GM23338 (cell line): ENCODE measurements at regions not wholly inside any gene's neighbourhood (a gene's known extent, or its start where the extent isn't known, plus 50 kb on each side); places are given as distances from the start of the nearest gene placed in this dataset.

Experiments used
- ATAC-seq: fragments of 200-7000 bp; cut with Tn5 transposase; 3 replicates; pipeline ENCODE4 v1.9.1; 2020
- DNase-seq: peaks from one replicate; pipeline ENCODE4 v3.0.0-alpha.2; 2015; ENCODE audit warnings: low spot score
- H2AFZ ChIP-seq: fragments of 200-600 bp; sonication (generic); 2 replicates; pipeline ENCODE4 v1.8.0; 2016; ENCODE audit warnings: antibody characterized with exemption, mild to moderate bottlenecking, moderate library complexity
- H3F3A ChIP-seq: fragments of 200-600 bp; sonication (generic); replicated peaks from 2 replicates; pipeline ENCODE4 v1.8.0; 2017; ENCODE audit warnings: antibody characterized with exemption, mixed run types, low read depth
- H3K27ac ChIP-seq: fragments of 200-600 bp; sonication (generic); 2 replicates; pipeline ENCODE4 v1.6.1; 2016; ENCODE audit warnings: low read depth
- H3K27me3 ChIP-seq: fragments of 200-600 bp; sonication (generic); 2 replicates; pipeline ENCODE4 v1.8.0; 2016; ENCODE audit warnings: mild to moderate bottlenecking, mixed run types, moderate library complexity; ENCODE audit not compliant: insufficient read depth
- H3K36me3 ChIP-seq: fragments of 200-600 bp; sonication (generic); 2 replicates; pipeline ENCODE4 v1.8.0; 2016; ENCODE audit warnings: mild to moderate bottlenecking; ENCODE audit not compliant: insufficient read depth
- H3K4me1 ChIP-seq: fragments of 200-600 bp; sonication (generic); 2 replicates; pipeline ENCODE4 v1.8.0; 2016; ENCODE audit warnings: mild to moderate bottlenecking, moderate library complexity; ENCODE audit not compliant: insufficient read depth
- H3K4me2 ChIP-seq: fragments of 200-600 bp; sonication (generic); 2 replicates; pipeline ENCODE4 v1.7.1; 2017; ENCODE audit warnings: mixed run types
- H3K4me3 ChIP-seq: fragments of 200-600 bp; sonication (generic); 2 replicates; pipeline ENCODE4 v1.6.1; 2016; ENCODE audit warnings: mixed run types
- H3K79me2 ChIP-seq: fragments of 200-600 bp; sonication (generic); replicated peaks from 2 replicates; pipeline ENCODE4 v1.8.0; 2017; ENCODE audit warnings: mild to moderate bottlenecking; ENCODE audit not compliant: insufficient read depth
- H3K9me2 ChIP-seq: fragments of 200-600 bp; sonication (generic); 2 replicates; pipeline ENCODE4 v1.8.0; 2017; ENCODE audit not compliant: insufficient read depth
- H4K20me1 ChIP-seq: fragments of 200-600 bp; sonication (generic); replicated peaks from 2 replicates; pipeline ENCODE4 v1.8.0; 2017; ENCODE audit warnings: mild to moderate bottlenecking; ENCODE audit not compliant: insufficient read depth
- H3K27ac Mint-ChIP-seq: 2 replicates; pipeline ENCODE4 v1.8.0; 2020; ENCODE audit warnings: inconsistent platforms, mild to moderate bottlenecking, moderate library complexity, mixed read lengths
- H3K27me3 Mint-ChIP-seq: 3 replicates; pipeline ENCODE4 v1.8.0; 2022; ENCODE audit warnings: low read depth, mild to moderate bottlenecking, moderate library complexity, mixed read lengths, inconsistent platforms; ENCODE audit not compliant: insufficient read depth, poor library complexity
- H3K36me3 Mint-ChIP-seq: 3 replicates; pipeline ENCODE4 v1.8.0; 2021; ENCODE audit warnings: low read depth, mild to moderate bottlenecking, inconsistent platforms, moderate library complexity, mixed read lengths
- H3K4me1 Mint-ChIP-seq: 3 replicates; pipeline ENCODE4 v1.8.0; 2020; ENCODE audit warnings: mild to moderate bottlenecking, inconsistent platforms, mixed read lengths
- H3K4me3 Mint-ChIP-seq: 3 replicates; pipeline ENCODE4 v1.8.0; 2021; ENCODE audit warnings: moderate library complexity, mild to moderate bottlenecking, inconsistent platforms, mixed read lengths
- H3K9me3 Mint-ChIP-seq: 3 replicates; pipeline ENCODE4 v1.8.0; 2020; ENCODE audit warnings: moderate library complexity, mild to moderate bottlenecking, inconsistent platforms, mixed read lengths
- CREB1 ChIP-seq: fragments of 250-450 bp; sonication (Bioruptor Pico); IDR thresholded peaks from 2 replicates; pipeline ENCODE4 v1.5.0; 2020; ENCODE audit warnings: low read depth, mild to moderate bottlenecking, moderate library complexity
- EZH2 ChIP-seq: fragments of 200-600 bp; sonication (generic); IDR thresholded peaks from one replicate; pipeline ENCODE4 v1.8.0; 2017; ENCODE audit warnings: antibody characterized with exemption, mild to moderate bottlenecking, low read depth; ENCODE audit not compliant: unreplicated experiment
- EZH2phosphoT487 ChIP-seq: fragments of 200-600 bp; sonication (generic); IDR thresholded peaks from one replicate; pipeline ENCODE4 v1.8.1; 2018; ENCODE audit warnings: antibody characterized with exemption; ENCODE audit not compliant: unreplicated experiment
- JUNB ChIP-seq: IDR thresholded peaks from one replicate; pipeline ENCODE4 v1.6.1; 2016; ENCODE audit warnings: antibody characterized with exemption; ENCODE audit not compliant: unreplicated experiment
- POLR2AphosphoS5 ChIP-seq: IDR thresholded peaks from 2 replicates; pipeline ENCODE4 v1.6.1; 2016; ENCODE audit warnings: antibody characterized with exemption, low read depth
- ZNF114 ChIP-seq: fragments of 250-450 bp; sonication (Bioruptor Pico); IDR thresholded peaks from 2 replicates; pipeline ENCODE4 v1.5.0; 2020; ENCODE audit warnings: mild to moderate bottlenecking, moderate library complexity
- ZNF331 ChIP-seq: fragments of 250-450 bp; sonication (Bioruptor Pico); IDR thresholded peaks from 2 replicates; pipeline ENCODE4 v1.5.0; 2020; ENCODE audit warnings: low read depth, mild to moderate bottlenecking, moderate library complexity
- TF ChIP-seq, protein P1 (sequence below): IDR thresholded peaks from one replicate; pipeline ENCODE4 v1.6.1; 2018; ENCODE audit warnings: antibody characterized with exemption; ENCODE audit not compliant: unreplicated experiment
- TF ChIP-seq, protein P2 (sequence below): IDR thresholded peaks from 2 replicates; pipeline ENCODE4 v1.6.1; 2016; ENCODE audit warnings: antibody characterized with exemption
- TF ChIP-seq, protein P3 (sequence below), 2 experiments: fragments of 200-600 bp in 1 of 2; sonication (generic) in 1 of 2; conservative IDR thresholded peaks; 2 replicates each; pipeline versions ENCODE4 v1.5.1 to v1.6.1; 2016 to 2017; ENCODE audit warnings: antibody characterized with exemption in 2 of 2, low read depth in 2 of 2, mild to moderate bottlenecking in 2 of 2, moderate library complexity in 1 of 2

DNA sequence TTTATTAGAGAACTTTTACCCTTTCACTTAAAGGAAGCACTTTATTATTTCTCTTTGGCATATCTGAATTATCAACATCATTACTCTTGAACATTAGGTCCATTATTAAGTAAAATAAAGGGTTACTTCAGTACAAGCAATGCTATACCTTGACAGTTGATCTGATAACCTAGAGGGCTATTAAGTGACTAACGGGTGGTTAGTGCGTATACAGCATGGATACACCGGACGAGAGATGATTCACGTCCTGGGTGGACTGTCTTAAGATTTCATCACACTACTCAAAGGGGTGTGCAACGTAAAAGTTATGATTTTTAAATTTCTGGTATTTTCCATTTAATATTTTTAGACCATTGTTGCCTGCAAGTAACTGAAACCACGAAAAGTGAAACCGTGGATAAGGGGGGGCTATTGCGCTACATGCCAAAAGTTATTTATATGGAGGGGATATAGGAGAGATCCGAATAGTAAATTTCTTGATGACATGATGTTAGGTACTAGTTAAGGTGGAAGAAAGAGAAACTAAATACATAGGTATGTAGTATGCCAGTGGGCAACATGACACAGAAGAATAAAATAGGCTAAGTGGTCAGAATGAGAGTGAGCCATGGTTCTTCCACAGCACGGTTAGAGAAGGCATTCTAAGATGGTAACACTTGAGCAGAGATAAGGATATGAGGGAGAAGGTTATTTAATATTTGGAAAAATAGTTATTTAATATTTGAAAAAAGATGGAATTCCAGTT is 230.8 kb upstream of the ANKRD50 start:
- no peaks in the 10 kb centered on the region for H3K79me2 ChIP-seq
- H3K9me3 Mint-ChIP-seq, result no peaks in the 10 kb centered on the region
- no peak overlapping the region for H3K27ac Mint-ChIP-seq
- H3K4me3 Mint-ChIP-seq, result no peak overlapping the region
- H3K27me3 Mint-ChIP-seq, result no peaks in the 10 kb centered on the region
- no peak for DNase-seq
- no peak for ATAC-seq
- no peak for TF ChIP-seq ZNF331 (CRISPR knock-in tag)
- TF ChIP-seq, protein P1, sequence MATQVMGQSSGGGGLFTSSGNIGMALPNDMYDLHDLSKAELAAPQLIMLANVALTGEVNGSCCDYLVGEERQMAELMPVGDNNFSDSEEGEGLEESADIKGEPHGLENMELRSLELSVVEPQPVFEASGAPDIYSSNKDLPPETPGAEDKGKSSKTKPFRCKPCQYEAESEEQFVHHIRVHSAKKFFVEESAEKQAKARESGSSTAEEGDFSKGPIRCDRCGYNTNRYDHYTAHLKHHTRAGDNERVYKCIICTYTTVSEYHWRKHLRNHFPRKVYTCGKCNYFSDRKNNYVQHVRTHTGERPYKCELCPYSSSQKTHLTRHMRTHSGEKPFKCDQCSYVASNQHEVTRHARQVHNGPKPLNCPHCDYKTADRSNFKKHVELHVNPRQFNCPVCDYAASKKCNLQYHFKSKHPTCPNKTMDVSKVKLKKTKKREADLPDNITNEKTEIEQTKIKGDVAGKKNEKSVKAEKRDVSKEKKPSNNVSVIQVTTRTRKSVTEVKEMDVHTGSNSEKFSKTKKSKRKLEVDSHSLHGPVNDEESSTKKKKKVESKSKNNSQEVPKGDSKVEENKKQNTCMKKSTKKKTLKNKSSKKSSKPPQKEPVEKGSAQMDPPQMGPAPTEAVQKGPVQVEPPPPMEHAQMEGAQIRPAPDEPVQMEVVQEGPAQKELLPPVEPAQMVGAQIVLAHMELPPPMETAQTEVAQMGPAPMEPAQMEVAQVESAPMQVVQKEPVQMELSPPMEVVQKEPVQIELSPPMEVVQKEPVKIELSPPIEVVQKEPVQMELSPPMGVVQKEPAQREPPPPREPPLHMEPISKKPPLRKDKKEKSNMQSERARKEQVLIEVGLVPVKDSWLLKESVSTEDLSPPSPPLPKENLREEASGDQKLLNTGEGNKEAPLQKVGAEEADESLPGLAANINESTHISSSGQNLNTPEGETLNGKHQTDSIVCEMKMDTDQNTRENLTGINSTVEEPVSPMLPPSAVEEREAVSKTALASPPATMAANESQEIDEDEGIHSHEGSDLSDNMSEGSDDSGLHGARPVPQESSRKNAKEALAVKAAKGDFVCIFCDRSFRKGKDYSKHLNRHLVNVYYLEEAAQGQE, result no peak
- TF ChIP-seq, protein P2, sequence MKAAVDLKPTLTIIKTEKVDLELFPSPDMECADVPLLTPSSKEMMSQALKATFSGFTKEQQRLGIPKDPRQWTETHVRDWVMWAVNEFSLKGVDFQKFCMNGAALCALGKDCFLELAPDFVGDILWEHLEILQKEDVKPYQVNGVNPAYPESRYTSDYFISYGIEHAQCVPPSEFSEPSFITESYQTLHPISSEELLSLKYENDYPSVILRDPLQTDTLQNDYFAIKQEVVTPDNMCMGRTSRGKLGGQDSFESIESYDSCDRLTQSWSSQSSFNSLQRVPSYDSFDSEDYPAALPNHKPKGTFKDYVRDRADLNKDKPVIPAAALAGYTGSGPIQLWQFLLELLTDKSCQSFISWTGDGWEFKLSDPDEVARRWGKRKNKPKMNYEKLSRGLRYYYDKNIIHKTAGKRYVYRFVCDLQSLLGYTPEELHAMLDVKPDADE, result no peak
- TF ChIP-seq EZH2phosphoT487, result no peak
- no peak for TF ChIP-seq CREB1 (CRISPR knock-in tag)
- TF ChIP-seq POLR2AphosphoS5, result no peak
- TF ChIP-seq JUNB, result no peak
- TF ChIP-seq, protein P3, sequence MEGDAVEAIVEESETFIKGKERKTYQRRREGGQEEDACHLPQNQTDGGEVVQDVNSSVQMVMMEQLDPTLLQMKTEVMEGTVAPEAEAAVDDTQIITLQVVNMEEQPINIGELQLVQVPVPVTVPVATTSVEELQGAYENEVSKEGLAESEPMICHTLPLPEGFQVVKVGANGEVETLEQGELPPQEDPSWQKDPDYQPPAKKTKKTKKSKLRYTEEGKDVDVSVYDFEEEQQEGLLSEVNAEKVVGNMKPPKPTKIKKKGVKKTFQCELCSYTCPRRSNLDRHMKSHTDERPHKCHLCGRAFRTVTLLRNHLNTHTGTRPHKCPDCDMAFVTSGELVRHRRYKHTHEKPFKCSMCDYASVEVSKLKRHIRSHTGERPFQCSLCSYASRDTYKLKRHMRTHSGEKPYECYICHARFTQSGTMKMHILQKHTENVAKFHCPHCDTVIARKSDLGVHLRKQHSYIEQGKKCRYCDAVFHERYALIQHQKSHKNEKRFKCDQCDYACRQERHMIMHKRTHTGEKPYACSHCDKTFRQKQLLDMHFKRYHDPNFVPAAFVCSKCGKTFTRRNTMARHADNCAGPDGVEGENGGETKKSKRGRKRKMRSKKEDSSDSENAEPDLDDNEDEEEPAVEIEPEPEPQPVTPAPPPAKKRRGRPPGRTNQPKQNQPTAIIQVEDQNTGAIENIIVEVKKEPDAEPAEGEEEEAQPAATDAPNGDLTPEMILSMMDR (conservative IDR thresholded peaks at IDR 0.05; ENCODE audit: low read depth in 2 of 2), result no peak
- no peaks in the 10 kb centered on the region for H3K27me3 ChIP-seq
- H3K9me2 ChIP-seq, result no peaks in the 10 kb centered on the region
- no peaks in the 10 kb centered on the region for H3F3A ChIP-seq
- H3K4me2 ChIP-seq, result no peak overlapping the region
- H3K27ac ChIP-seq, result no peak overlapping the region
- H4K20me1 ChIP-seq, result no peaks in the 10 kb centered on the region
- no peaks in the 10 kb centered on the region for H3K36me3 Mint-ChIP-seq
- peaks cover 8% of the 10 kb centered on the region for H3K4me1 Mint-ChIP-seq
- H3K4me3 ChIP-seq, result no peak overlapping the region
- no peaks in the 10 kb centered on the region for H3K36me3 ChIP-seq
- peaks cover 9% of the 10 kb centered on the region for H3K4me1 ChIP-seq
- H2AFZ ChIP-seq, result no peak overlapping the region

DNA sequence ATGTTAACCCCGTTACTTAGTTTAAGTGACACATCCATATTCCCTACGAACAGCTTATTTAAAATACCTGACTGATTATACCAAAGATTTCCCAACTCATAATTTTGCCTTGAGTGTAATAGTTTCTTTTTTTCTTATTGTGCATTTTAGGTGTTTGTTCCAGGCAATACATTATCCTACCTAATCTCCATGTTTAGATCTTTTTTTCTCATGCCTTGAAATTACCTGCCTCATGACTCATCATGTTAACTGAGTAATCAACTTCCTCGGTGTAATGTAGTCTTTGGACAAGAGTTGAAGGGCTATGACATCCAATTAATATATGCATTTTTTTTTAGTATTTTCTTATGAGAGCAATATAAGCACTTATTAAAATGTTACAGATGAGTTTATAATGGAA is 228.7 kb upstream of the ANKRD50 start:
- Histone ChIP-seq H3K4me3 (no peak overlapping the region), H3K27ac (no peak overlapping the region), H3K79me2 (no peaks in the 10 kb centered on the region), H3K27me3 (no peaks in the 10 kb centered on the region), H3K36me3 (no peaks in the 10 kb centered on the region), H4K20me1 (no peaks in the 10 kb centered on the region), H3K4me1 (peaks cover 7% of the 10 kb centered on the region), H3F3A (no peaks in the 10 kb centered on the region), H3K4me2 (no peak overlapping the region), H2AFZ (no peak overlapping the region), H3K9me2 (no peaks in the 10 kb centered on the region)
- no peak overlapping the region for H3K4me3 Mint-ChIP-seq
- peaks cover 20% of the 10 kb centered on the region for H3K4me1 Mint-ChIP-seq
- no peaks in the 10 kb centered on the region for H3K9me3 Mint-ChIP-seq
- no peak for DNase-seq
- peak overlapping the region; percentile 18 for H3K27ac Mint-ChIP-seq
- no peaks in the 10 kb centered on the region for H3K36me3 Mint-ChIP-seq
- no peaks in the 10 kb centered on the region for H3K27me3 Mint-ChIP-seq
- no peak for ATAC-seq
- no peak for TF ChIP-seq CREB1 (CRISPR knock-in tag)
- no peak for TF ChIP-seq EZH2
- TF ChIP-seq ZNF114 (CRISPR knock-in tag), result no peak
